GM18861 (cell line): ENCODE measurements at regions not wholly inside any gene's neighbourhood (a gene's known extent, or its start where the extent isn't known, plus 50 kb on each side); places are given as distances from the start of the nearest gene placed in this dataset.

Experiments used
- ATAC-seq: cut with Tn5 transposase; IDR thresholded peaks from one replicate; pipeline ENCODE4 v1.9.1; 2021; ENCODE audit not compliant: unreplicated experiment

GRCh38 chrX:36436361-36436760, 516.8 kb downstream of the CFAP47 start:
- no peak for ATAC-seq

- ATAC-seq: no peak
Measured at GRCh38 chrX:36443007-36443406, 523.5 kb downstream of the CFAP47 start.

- ATAC-seq: no peak
Measured at GRCh38 chrX:36445566-36445965, 526.0 kb downstream of the CFAP47 start.

GRCh38 chrX:36462142-36462541, 542.6 kb downstream of the CFAP47 start:
- no peak for ATAC-seq

- ATAC-seq: no peak
Measured at GRCh38 chrX:36480441-36480990, 527.6 kb upstream of the FAM47C start.

GRCh38 chrX:36501169-36501702, 506.9 kb upstream of the FAM47C start:
- ATAC-seq: no peak

- ATAC-seq: no peak
Measured at GRCh38 chrX:36504625-36505024, 503.5 kb upstream of the FAM47C start.

GRCh38 chrX:36508042-36508441, 500.1 kb upstream of the FAM47C start:
- ATAC-seq: no peak

GRCh38 chrX:36510736-36511135, 497.4 kb upstream of the FAM47C start:
- ATAC-seq: no peak

GRCh38 chrX:36528661-36529060, 479.5 kb upstream of the FAM47C start:
- ATAC-seq: no peak

GRCh38 chrX:36534900-36535299, 473.3 kb upstream of the FAM47C start:
- no peak for ATAC-seq

GRCh38 chrX:36543499-36543898, 464.7 kb upstream of the FAM47C start:
- no peak for ATAC-seq

GRCh38 chrX:36562986-36563385, 445.2 kb upstream of the FAM47C start:
- no peak for ATAC-seq

- no peak for ATAC-seq
Measured at GRCh38 chrX:36568946-36569345, 439.2 kb upstream of the FAM47C start.

- no peak for ATAC-seq
Measured at GRCh38 chrX:36573720-36574119, 434.4 kb upstream of the FAM47C start.

- ATAC-seq: no peak
Measured at GRCh38 chrX:36575670-36576069, 432.5 kb upstream of the FAM47C start.

- no peak for ATAC-seq
Measured at GRCh38 chrX:36577006-36577405, 431.2 kb upstream of the FAM47C start.

GRCh38 chrX:36581030-36581429, 427.1 kb upstream of the FAM47C start:
- ATAC-seq: no peak

- ATAC-seq: no peak
Measured at GRCh38 chrX:36583674-36584073, 424.5 kb upstream of the FAM47C start.

- no peak for ATAC-seq
Measured at GRCh38 chrX:36609616-36610585, 398.3 kb upstream of the FAM47C start.

- no peak for ATAC-seq
Measured at GRCh38 chrX:36626898-36627297, 381.3 kb upstream of the FAM47C start.

- no peak for ATAC-seq
Measured at GRCh38 chrX:36640232-36640631, 367.9 kb upstream of the FAM47C start.
